LNCAP (cell line): ENCODE measurements at regions not wholly inside any gene's neighbourhood (a gene's known extent, or its start where the extent isn't known, plus 50 kb on each side); places are given as distances from the start of the nearest gene placed in this dataset.

Experiments used
- TF ChIP-seq, protein P1 (sequence below): fragments of 450-650 bp; IDR thresholded peaks from 2 replicates; pipeline ENCODE4 v1.5.1; 2017; ENCODE audit warnings: mild to moderate bottlenecking

DNA sequence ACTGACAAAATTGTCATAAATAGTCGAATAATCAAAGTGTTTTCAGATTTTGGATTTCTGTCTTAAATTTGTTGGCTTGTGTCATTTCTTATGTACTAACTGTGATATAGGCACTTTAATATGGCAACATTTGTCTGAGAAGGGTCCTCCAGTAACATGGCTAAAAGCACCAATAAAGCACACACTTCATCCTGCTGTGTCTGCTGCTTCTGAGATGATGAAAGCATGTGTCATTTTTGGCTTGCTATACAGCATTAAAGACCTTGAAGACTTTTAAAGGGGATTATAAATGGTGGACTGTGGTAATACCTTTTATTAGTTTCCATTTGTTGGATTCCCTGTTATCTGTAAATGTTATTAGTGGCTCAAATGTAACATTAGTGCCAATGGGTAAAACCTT, 551.8 kb upstream of the GRID2 start:
- TF ChIP-seq, protein P1, sequence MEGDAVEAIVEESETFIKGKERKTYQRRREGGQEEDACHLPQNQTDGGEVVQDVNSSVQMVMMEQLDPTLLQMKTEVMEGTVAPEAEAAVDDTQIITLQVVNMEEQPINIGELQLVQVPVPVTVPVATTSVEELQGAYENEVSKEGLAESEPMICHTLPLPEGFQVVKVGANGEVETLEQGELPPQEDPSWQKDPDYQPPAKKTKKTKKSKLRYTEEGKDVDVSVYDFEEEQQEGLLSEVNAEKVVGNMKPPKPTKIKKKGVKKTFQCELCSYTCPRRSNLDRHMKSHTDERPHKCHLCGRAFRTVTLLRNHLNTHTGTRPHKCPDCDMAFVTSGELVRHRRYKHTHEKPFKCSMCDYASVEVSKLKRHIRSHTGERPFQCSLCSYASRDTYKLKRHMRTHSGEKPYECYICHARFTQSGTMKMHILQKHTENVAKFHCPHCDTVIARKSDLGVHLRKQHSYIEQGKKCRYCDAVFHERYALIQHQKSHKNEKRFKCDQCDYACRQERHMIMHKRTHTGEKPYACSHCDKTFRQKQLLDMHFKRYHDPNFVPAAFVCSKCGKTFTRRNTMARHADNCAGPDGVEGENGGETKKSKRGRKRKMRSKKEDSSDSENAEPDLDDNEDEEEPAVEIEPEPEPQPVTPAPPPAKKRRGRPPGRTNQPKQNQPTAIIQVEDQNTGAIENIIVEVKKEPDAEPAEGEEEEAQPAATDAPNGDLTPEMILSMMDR, result no peak

DNA sequence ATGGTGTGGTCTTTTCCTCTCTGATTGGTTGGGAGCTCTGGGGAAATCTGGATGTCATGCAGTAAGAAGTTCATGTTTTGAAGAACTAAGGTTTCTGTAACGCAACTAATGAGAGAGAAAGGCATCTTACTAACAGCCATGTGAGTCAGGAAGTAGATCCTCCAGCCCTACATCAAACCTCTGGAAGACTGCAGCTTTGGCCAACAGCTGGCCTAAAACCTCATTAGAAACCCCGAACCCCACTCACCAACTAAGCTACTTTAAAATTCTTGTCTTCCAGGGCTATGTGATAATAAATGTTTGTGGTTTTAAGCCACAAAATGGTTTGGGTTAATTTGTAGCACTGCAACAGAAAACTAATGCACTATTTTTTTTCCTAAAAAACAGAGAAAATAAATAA, 549.0 kb upstream of the GRID2 start:
- TF ChIP-seq, protein P1, result no peak

DNA sequence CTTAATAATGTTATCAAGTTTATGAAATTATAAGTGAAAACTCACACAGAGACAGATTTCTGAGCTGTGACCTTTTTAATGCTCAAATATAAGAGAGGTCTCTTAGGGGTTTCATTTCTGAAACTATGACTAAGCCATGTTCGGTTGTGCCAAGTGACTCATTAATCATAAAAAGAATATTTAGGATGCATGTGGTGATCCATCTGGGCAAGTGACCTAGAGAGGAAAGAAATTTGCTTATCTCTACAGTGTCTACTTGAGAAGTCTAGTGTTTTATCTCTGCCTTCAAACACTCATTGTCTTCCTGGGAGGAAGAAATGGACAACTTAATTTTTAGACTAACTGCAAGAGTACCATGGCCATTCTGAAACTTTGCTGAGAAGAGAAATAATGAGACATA, 545.3 kb upstream of the GRID2 start:
- TF ChIP-seq, protein P1, result no peak

DNA sequence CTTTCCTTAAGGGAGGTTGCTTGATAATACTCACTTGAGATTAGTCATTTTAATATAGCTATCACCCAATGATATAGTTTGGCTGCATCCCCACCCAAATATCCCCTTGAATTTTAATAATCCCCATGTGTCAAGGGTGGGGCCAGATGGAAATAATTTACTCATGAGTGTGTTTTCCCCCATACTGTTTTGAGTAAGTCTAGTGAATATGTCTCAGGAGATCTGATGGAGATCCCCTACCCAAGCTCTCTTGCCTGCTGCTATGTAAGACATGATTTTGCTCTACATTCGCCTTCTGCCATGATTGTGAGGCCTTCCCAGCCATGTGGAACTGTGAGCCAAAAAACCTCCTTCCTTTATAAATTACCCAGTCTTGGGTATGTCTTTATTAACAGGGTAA, 539.7 kb upstream of the GRID2 start:
- TF ChIP-seq, protein P1, result no peak

DNA sequence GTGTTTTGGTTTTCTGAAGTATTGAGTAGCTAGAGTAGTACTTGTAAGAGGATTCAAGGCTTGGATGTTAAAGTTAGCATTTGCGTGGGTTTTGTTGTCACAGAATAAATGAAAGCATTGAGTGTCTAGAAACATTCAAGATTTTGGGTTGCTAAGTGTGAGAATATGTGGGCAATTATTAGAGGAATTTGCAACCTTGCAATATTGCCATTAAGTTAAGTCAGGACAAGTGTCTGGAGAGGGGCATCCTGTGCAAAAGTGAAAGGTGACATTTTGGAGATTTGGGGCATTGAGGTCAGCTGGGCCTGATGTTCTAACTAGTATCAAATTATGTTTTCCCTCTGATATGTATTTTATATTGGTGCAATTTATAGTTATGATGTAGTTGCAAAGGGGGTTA, 533.9 kb upstream of the GRID2 start:
- TF ChIP-seq, protein P1, result no peak

DNA sequence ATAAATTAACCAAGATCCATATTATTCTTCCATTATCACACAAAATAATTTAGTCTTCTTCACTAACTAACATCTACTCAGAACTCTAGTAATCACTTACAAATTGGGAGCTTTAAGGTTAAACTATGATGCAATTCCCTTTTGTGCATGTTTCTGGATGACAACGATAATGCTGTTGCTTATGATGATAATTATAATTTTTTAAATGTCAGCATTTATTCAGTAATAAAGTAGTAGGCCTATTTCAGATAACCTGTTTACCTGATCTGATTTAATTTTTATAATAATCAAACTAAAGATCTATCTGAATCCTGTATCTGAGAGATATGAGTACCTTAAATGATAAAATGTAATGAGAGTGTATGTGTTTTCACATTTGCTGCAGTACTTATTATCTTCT, 507.8 kb upstream of the GRID2 start:
- TF ChIP-seq, protein P1, result no peak

DNA sequence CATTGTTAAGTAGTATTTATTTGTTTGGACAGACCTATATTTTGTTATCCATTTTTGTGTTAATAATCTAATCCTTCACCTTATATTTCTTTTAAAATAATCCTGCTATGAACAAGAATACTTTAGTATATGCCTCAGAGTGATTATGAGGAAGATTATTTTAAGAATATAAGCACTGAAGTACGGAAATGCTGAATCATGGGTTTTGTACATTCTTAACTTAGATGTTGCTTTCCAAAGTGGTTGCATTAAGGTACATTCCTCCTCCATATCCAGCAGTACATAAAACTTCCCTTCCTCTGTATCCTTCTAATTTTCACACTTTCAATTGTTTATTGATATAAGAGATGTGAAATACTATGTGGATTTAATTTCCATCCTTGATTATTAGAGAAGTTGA, 491.4 kb upstream of the GRID2 start:
- TF ChIP-seq, protein P1, result no peak

DNA sequence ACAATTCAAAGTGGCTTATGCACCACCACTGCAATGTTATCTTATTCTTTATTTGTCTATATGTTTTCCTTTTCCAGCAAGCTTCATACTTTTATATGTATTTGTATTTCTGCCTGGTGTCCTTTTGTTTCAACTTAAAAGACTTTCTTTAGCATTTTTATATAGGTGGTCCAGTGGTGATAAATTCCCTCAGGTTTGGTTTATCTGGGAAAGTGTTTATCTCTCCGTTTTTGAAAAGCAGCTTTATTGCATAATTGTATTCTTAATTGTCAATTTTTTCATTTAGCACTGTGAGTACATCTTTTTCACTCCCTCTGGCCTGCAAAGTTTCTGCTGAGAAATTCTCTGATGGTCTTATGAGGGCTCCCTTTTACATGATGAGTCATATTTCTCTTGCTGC, 479.0 kb upstream of the GRID2 start:
- TF ChIP-seq, protein P1, result no peak
